ENCODE measurements at regions not wholly inside any gene's neighbourhood (a gene's known extent, or its start where the extent isn't known, plus 50 kb on each side); places are given as distances from the start of the nearest gene placed in this dataset.

DNA sequence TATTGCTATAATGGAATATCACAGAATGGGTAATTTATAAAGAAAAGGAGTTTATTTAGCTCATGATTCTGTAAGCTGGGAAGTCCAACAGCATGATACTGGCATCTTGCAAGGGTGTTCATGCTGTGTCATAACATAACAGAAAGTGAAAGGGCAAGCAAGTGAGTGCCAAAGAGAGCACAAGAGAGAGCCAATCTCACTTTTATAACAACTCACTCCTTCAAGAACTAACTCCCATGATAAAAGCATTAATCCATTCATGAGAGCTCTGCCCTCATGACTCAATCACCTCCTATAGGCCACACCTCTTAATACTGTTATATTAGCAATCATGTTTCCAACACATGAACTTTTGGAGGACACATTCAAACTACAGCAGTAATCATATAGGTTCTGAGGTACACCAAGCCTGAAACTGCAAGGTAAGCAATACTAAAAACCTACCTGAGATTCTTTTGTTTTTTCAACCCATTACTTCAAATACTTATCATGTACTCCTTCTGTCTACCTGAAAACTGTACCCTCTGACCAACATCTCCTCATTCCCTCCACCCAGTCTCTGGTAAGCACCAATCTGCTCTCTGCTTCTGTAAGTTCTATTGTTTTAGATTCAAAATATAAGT, 219.7 kb downstream of the MTERF1 start:
- no peaks in the 10 kb centered on the region for H3K4me1 ChIP-seq (ENCODE audit: insufficient read depth, low read length)
- H3K79me2 ChIP-seq (ENCODE audit: low read length): no peaks in the 10 kb centered on the region
- intact Hi-C loops (cut with micrococcal nuclease): no loop called here
- TF ChIP-seq, protein P1, sequence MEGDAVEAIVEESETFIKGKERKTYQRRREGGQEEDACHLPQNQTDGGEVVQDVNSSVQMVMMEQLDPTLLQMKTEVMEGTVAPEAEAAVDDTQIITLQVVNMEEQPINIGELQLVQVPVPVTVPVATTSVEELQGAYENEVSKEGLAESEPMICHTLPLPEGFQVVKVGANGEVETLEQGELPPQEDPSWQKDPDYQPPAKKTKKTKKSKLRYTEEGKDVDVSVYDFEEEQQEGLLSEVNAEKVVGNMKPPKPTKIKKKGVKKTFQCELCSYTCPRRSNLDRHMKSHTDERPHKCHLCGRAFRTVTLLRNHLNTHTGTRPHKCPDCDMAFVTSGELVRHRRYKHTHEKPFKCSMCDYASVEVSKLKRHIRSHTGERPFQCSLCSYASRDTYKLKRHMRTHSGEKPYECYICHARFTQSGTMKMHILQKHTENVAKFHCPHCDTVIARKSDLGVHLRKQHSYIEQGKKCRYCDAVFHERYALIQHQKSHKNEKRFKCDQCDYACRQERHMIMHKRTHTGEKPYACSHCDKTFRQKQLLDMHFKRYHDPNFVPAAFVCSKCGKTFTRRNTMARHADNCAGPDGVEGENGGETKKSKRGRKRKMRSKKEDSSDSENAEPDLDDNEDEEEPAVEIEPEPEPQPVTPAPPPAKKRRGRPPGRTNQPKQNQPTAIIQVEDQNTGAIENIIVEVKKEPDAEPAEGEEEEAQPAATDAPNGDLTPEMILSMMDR (conservative IDR thresholded peaks at IDR 0.05; ENCODE audit: low read depth, low read length): no peak
- TF ChIP-seq EZH2phosphoT487 (IDR thresholded peaks at IDR 0.05; ENCODE audit: borderline replicate concordance, low read length) (no peak), EZH2 (IDR thresholded peaks at IDR 0.05; ENCODE audit: low read length, unreplicated experiment) (no peak)
- no peak for DNase-seq
- ChIA-PET CTCF (interaction anchor here (0.5 kb wide), 1 partner anchor 22 kb away, joined by 3 read pairs; no protein-coding TSS in a partner anchor), POLR2A (ENCODE audit: unreplicated experiment) (no interaction called here)
- H3F3A ChIP-seq (ENCODE audit: low read length, unreplicated experiment): no peaks in the 10 kb centered on the region
- H3K9me2 ChIP-seq (replicated peaks; ENCODE audit: low read length): no peaks in the 10 kb centered on the region
- no peak overlapping the region for H3K4me3 ChIP-seq (ENCODE audit: low read length)
- H3K4me2 ChIP-seq (ENCODE audit: low read length): no peak overlapping the region
- H4K20me1 ChIP-seq (ENCODE audit: low read length): no peaks in the 10 kb centered on the region
- no peaks in the 10 kb centered on the region for H3K36me3 ChIP-seq (ENCODE audit: low read depth, low read length)
- no peaks in the 10 kb centered on the region for H3K27me3 ChIP-seq (ENCODE audit: low read length)
- ATAC-seq: no peak
- H2AFZ ChIP-seq (ENCODE audit: low read length): no peak overlapping the region
- no TSS peak for BruUV-seq (replicated peaks)
- H3K27ac ChIP-seq (ENCODE audit: low read length): no peak overlapping the region
- no peaks in the 10 kb centered on the region for H3K9me3 ChIP-seq (ENCODE audit: low read length)
- no peak overlapping the region for H3K9ac ChIP-seq (ENCODE audit: low read length)

DNA sequence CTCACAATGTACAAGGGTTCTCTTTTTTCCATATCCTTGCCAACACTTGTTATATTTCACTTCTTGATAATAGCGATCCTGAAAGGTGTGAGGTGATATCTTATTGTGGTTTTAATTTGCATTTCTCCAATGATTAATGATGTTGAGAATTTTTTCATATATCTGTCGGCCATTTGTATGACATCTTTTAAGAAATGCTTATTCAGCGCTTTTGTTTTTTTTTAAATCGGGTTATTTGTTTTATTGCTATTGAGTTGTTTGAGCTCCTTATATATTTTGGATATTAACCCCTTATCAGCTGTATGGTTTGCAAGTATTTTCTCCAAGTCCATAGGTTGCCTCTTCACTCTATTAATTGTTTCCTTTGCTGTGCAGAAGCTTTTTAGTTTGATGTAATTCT, 218.8 kb downstream of the MTERF1 start:
- intact Hi-C loops (cut with micrococcal nuclease): no loop called here
- Histone ChIP-seq H3K9me3 (ENCODE audit: low read length) (no peaks in the 10 kb centered on the region), H3K4me1 (ENCODE audit: insufficient read depth, low read length) (no peaks in the 10 kb centered on the region), H3K36me3 (ENCODE audit: low read depth, low read length) (no peaks in the 10 kb centered on the region), H3K9ac (ENCODE audit: low read length) (no peak overlapping the region), H4K20me1 (ENCODE audit: low read length) (no peaks in the 10 kb centered on the region), H3K79me2 (ENCODE audit: low read length) (no peaks in the 10 kb centered on the region), H3K4me2 (ENCODE audit: low read length) (no peak overlapping the region), H2AFZ (ENCODE audit: low read length) (no peak overlapping the region), H3K9me2 (replicated peaks; ENCODE audit: low read length) (no peaks in the 10 kb centered on the region), H3K4me3 (ENCODE audit: low read length) (no peak overlapping the region), H3K27me3 (ENCODE audit: low read length) (no peaks in the 10 kb centered on the region), H3F3A (ENCODE audit: low read length, unreplicated experiment) (no peaks in the 10 kb centered on the region), H3K27ac (ENCODE audit: low read length) (no peak overlapping the region)
- ChIA-PET POLR2A (ENCODE audit: unreplicated experiment) (no interaction called here), CTCF (no interaction called here)
- DNase-seq (no peak), ATAC-seq (no peak)
- TF ChIP-seq EZH2 (IDR thresholded peaks at IDR 0.05; ENCODE audit: low read length, unreplicated experiment): no peak
- no peak for TF ChIP-seq EZH2phosphoT487 (IDR thresholded peaks at IDR 0.05; ENCODE audit: borderline replicate concordance, low read length)
- TF ChIP-seq, protein P1 (conservative IDR thresholded peaks at IDR 0.05; ENCODE audit: low read depth, low read length): no peak
- no TSS peak for BruUV-seq (replicated peaks)

DNA sequence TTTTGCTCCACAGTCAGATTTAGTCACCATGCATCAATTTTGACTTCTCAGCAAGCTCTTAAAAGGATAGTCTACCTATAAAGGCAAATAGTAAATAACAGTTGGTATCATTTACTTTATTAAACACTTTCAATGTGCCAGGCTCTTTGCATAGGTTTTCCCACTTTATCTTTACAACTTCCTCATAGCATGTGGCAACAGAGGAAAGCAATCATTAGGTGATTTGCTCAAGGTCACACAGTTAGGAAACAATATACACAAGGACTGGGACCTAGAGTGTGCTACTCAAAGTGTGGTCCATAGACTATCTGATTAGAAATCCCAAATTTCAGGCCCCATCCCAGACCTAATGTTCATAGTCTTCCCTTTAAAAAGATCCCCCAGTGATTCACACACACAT, 212.3 kb downstream of the MTERF1 start:
- TF ChIP-seq, protein P1 (conservative IDR thresholded peaks at IDR 0.05; ENCODE audit: low read depth, low read length): no peak
- TF ChIP-seq EZH2 (IDR thresholded peaks at IDR 0.05; ENCODE audit: low read length, unreplicated experiment): no peak
- no peak for TF ChIP-seq EZH2phosphoT487 (IDR thresholded peaks at IDR 0.05; ENCODE audit: borderline replicate concordance, low read length)
- H3K79me2 ChIP-seq (ENCODE audit: low read length): no peaks in the 10 kb centered on the region
- intact Hi-C loops (cut with micrococcal nuclease): no loop called here
- no TSS peak for BruUV-seq (replicated peaks)
- H3K9me2 ChIP-seq (replicated peaks; ENCODE audit: low read length): no peaks in the 10 kb centered on the region
- ChIA-PET POLR2A (ENCODE audit: unreplicated experiment) (no interaction called here), CTCF (no interaction called here)
- no peak overlapping the region for H3K9ac ChIP-seq (ENCODE audit: low read length)
- ATAC-seq (no peak), DNase-seq (no peak)
- H3K36me3 ChIP-seq (ENCODE audit: low read depth, low read length): no peaks in the 10 kb centered on the region
- H2AFZ ChIP-seq (ENCODE audit: low read length): no peak overlapping the region
- no peaks in the 10 kb centered on the region for H3K4me1 ChIP-seq (ENCODE audit: insufficient read depth, low read length)
- H3K27ac ChIP-seq (ENCODE audit: low read length): no peak overlapping the region
- no peaks in the 10 kb centered on the region for H3K9me3 ChIP-seq (ENCODE audit: low read length)
- H4K20me1 ChIP-seq (ENCODE audit: low read length): no peaks in the 10 kb centered on the region
- no peak overlapping the region for H3K4me3 ChIP-seq (ENCODE audit: low read length)
- no peaks in the 10 kb centered on the region for H3K27me3 ChIP-seq (ENCODE audit: low read length)
- H3K4me2 ChIP-seq (ENCODE audit: low read length): no peak overlapping the region
- no peaks in the 10 kb centered on the region for H3F3A ChIP-seq (ENCODE audit: low read length, unreplicated experiment)
